ENCODE measurements at regions not wholly inside any gene's neighbourhood (a gene's known extent, or its start where the extent isn't known, plus 50 kb on each side); places are given as distances from the start of the nearest gene placed in this dataset.

GRCh38 chr10:3881622-3882021, 96.6 kb upstream of the KLF6 start:
- no peak for DNase-seq (ENCODE audit: low spot score)
- no peaks in the 10 kb centered on the region for H3K27me3 Mint-ChIP-seq (ENCODE audit: low read depth)
- H3K4me1 Mint-ChIP-seq, result peaks cover 34% of the 10 kb centered on the region
- no peak overlapping the region for H3K27ac Mint-ChIP-seq
- ChIA-PET POLR2A (no interaction called here), CTCF (no interaction called here)
- no peak overlapping the region for H3K4me3 Mint-ChIP-seq
- peaks cover 8% of the 10 kb centered on the region for H3K36me3 Mint-ChIP-seq
- ATAC-seq, result no peak
- peaks cover 15% of the 10 kb centered on the region for H3K9me3 Mint-ChIP-seq
- TF ChIP-seq SOX15 (CRISPR knock-in tag; IDR thresholded peaks at IDR 0.05) (no peak), JAZF1 (CRISPR knock-in tag; IDR thresholded peaks at IDR 0.05) (no peak), ATF3 (CRISPR knock-in tag; conservative IDR thresholded peaks at IDR 0.05) (no peak), E2F5 (CRISPR knock-in tag; IDR thresholded peaks at IDR 0.05) (no peak)

- peaks cover 8% of the 10 kb centered on the region for H3K36me3 Mint-ChIP-seq
- no peaks in the 10 kb centered on the region for H3K27me3 Mint-ChIP-seq (ENCODE audit: low read depth)
- H3K9me3 Mint-ChIP-seq, result peaks cover 15% of the 10 kb centered on the region
- DNase-seq (ENCODE audit: low spot score) (no peak), ATAC-seq (no peak)
- no peak overlapping the region for H3K27ac Mint-ChIP-seq
- no peak for TF ChIP-seq HMGA2 (CRISPR knock-in tag; IDR thresholded peaks at IDR 0.05)
- TF ChIP-seq JUN (CRISPR knock-in tag; IDR thresholded peaks at IDR 0.05), result no peak
- no peak for TF ChIP-seq ATF1 (CRISPR knock-in tag; IDR thresholded peaks at IDR 0.05)
- no peak for TF ChIP-seq ZNF416 (CRISPR knock-in tag; IDR thresholded peaks at IDR 0.05)
- TF ChIP-seq MLX (CRISPR knock-in tag; IDR thresholded peaks at IDR 0.05), result no peak
- TF ChIP-seq CTCF (IDR thresholded peaks at IDR 0.05), result no peak
- TF ChIP-seq GABPB1 (CRISPR knock-in tag; IDR thresholded peaks at IDR 0.05), result no peak
- no peak for TF ChIP-seq USF1 (CRISPR knock-in tag; IDR thresholded peaks at IDR 0.05)
- TF ChIP-seq GRHL2 (CRISPR knock-in tag; IDR thresholded peaks at IDR 0.05; ENCODE audit: insufficient replicate concordance, severe bottlenecking), result no peak
- TF ChIP-seq ZNF263 (CRISPR knock-in tag; IDR thresholded peaks at IDR 0.05; ENCODE audit: low read depth), result no peak
- no peak for TF ChIP-seq AFF4 (CRISPR knock-in tag; IDR thresholded peaks at IDR 0.05; ENCODE audit: borderline replicate concordance)
- ChIA-PET POLR2A (no interaction called here), CTCF (interaction anchor here (0.5 kb wide), 1 partner anchor 317 kb away, joined by 3 read pairs; no protein-coding TSS in a partner anchor)
- H3K4me1 Mint-ChIP-seq, result peaks cover 18% of the 10 kb centered on the region
- no peak overlapping the region for H3K4me3 Mint-ChIP-seq
These were observed 94.1 kb upstream of the KLF6 start for GRCh38 chr10:3879073-3879472.
